GM23338 (cell line): ENCODE measurements at regions not wholly inside any gene's neighbourhood (a gene's known extent, or its start where the extent isn't known, plus 50 kb on each side); places are given as distances from the start of the nearest gene placed in this dataset.

Experiments used
- ATAC-seq: fragments of 200-7000 bp; cut with Tn5 transposase; 3 replicates; pipeline ENCODE4 v1.9.1; 2020
- DNase-seq: peaks from one replicate; pipeline ENCODE4 v3.0.0-alpha.2; 2015; ENCODE audit warnings: low spot score
- H2AFZ ChIP-seq: fragments of 200-600 bp; sonication (generic); 2 replicates; pipeline ENCODE4 v1.8.0; 2016; ENCODE audit warnings: antibody characterized with exemption, mild to moderate bottlenecking, moderate library complexity
- H3F3A ChIP-seq: fragments of 200-600 bp; sonication (generic); replicated peaks from 2 replicates; pipeline ENCODE4 v1.8.0; 2017; ENCODE audit warnings: antibody characterized with exemption, mixed run types, low read depth
- H3K27ac ChIP-seq: fragments of 200-600 bp; sonication (generic); 2 replicates; pipeline ENCODE4 v1.6.1; 2016; ENCODE audit warnings: low read depth
- H3K27me3 ChIP-seq: fragments of 200-600 bp; sonication (generic); 2 replicates; pipeline ENCODE4 v1.8.0; 2016; ENCODE audit warnings: mild to moderate bottlenecking, mixed run types, moderate library complexity; ENCODE audit not compliant: insufficient read depth
- H3K36me3 ChIP-seq: fragments of 200-600 bp; sonication (generic); 2 replicates; pipeline ENCODE4 v1.8.0; 2016; ENCODE audit warnings: mild to moderate bottlenecking; ENCODE audit not compliant: insufficient read depth
- H3K4me1 ChIP-seq: fragments of 200-600 bp; sonication (generic); 2 replicates; pipeline ENCODE4 v1.8.0; 2016; ENCODE audit warnings: mild to moderate bottlenecking, moderate library complexity; ENCODE audit not compliant: insufficient read depth
- H3K4me2 ChIP-seq: fragments of 200-600 bp; sonication (generic); 2 replicates; pipeline ENCODE4 v1.7.1; 2017; ENCODE audit warnings: mixed run types
- H3K4me3 ChIP-seq: fragments of 200-600 bp; sonication (generic); 2 replicates; pipeline ENCODE4 v1.6.1; 2016; ENCODE audit warnings: mixed run types
- H3K79me2 ChIP-seq: fragments of 200-600 bp; sonication (generic); replicated peaks from 2 replicates; pipeline ENCODE4 v1.8.0; 2017; ENCODE audit warnings: mild to moderate bottlenecking; ENCODE audit not compliant: insufficient read depth
- H3K9me2 ChIP-seq: fragments of 200-600 bp; sonication (generic); 2 replicates; pipeline ENCODE4 v1.8.0; 2017; ENCODE audit not compliant: insufficient read depth
- H4K20me1 ChIP-seq: fragments of 200-600 bp; sonication (generic); replicated peaks from 2 replicates; pipeline ENCODE4 v1.8.0; 2017; ENCODE audit warnings: mild to moderate bottlenecking; ENCODE audit not compliant: insufficient read depth
- H3K27ac Mint-ChIP-seq: 2 replicates; pipeline ENCODE4 v1.8.0; 2020; ENCODE audit warnings: inconsistent platforms, mild to moderate bottlenecking, moderate library complexity, mixed read lengths
- H3K27me3 Mint-ChIP-seq: 3 replicates; pipeline ENCODE4 v1.8.0; 2022; ENCODE audit warnings: low read depth, mild to moderate bottlenecking, moderate library complexity, mixed read lengths, inconsistent platforms; ENCODE audit not compliant: insufficient read depth, poor library complexity
- H3K36me3 Mint-ChIP-seq: 3 replicates; pipeline ENCODE4 v1.8.0; 2021; ENCODE audit warnings: low read depth, mild to moderate bottlenecking, inconsistent platforms, moderate library complexity, mixed read lengths
- H3K4me1 Mint-ChIP-seq: 3 replicates; pipeline ENCODE4 v1.8.0; 2020; ENCODE audit warnings: mild to moderate bottlenecking, inconsistent platforms, mixed read lengths
- H3K4me3 Mint-ChIP-seq: 3 replicates; pipeline ENCODE4 v1.8.0; 2021; ENCODE audit warnings: moderate library complexity, mild to moderate bottlenecking, inconsistent platforms, mixed read lengths
- H3K9me3 Mint-ChIP-seq: 3 replicates; pipeline ENCODE4 v1.8.0; 2020; ENCODE audit warnings: moderate library complexity, mild to moderate bottlenecking, inconsistent platforms, mixed read lengths
- CREB1 ChIP-seq: fragments of 250-450 bp; sonication (Bioruptor Pico); IDR thresholded peaks from 2 replicates; pipeline ENCODE4 v1.5.0; 2020; ENCODE audit warnings: low read depth, mild to moderate bottlenecking, moderate library complexity
- CTCF ChIP-seq, 2 experiments: fragments of 200-600 bp in 1 of 2; sonication (generic) in 1 of 2; conservative IDR thresholded peaks; 2 replicates each; pipeline versions ENCODE4 v1.5.1 to v1.6.1; 2016 to 2017; ENCODE audit warnings: antibody characterized with exemption in 2 of 2, low read depth in 2 of 2, mild to moderate bottlenecking in 2 of 2, moderate library complexity in 1 of 2
- EZH2 ChIP-seq: fragments of 200-600 bp; sonication (generic); IDR thresholded peaks from one replicate; pipeline ENCODE4 v1.8.0; 2017; ENCODE audit warnings: antibody characterized with exemption, mild to moderate bottlenecking, low read depth; ENCODE audit not compliant: unreplicated experiment
- JUNB ChIP-seq: IDR thresholded peaks from one replicate; pipeline ENCODE4 v1.6.1; 2016; ENCODE audit warnings: antibody characterized with exemption; ENCODE audit not compliant: unreplicated experiment
- NANOG ChIP-seq: IDR thresholded peaks from 2 replicates; pipeline ENCODE4 v1.6.1; 2016; ENCODE audit warnings: antibody characterized with exemption, borderline replicate concordance
- POLR2AphosphoS5 ChIP-seq: IDR thresholded peaks from 2 replicates; pipeline ENCODE4 v1.6.1; 2016; ENCODE audit warnings: antibody characterized with exemption, low read depth
- REST ChIP-seq: IDR thresholded peaks from one replicate; pipeline ENCODE4 v1.6.1; 2018; ENCODE audit warnings: antibody characterized with exemption; ENCODE audit not compliant: unreplicated experiment
- STAT1 ChIP-seq: IDR thresholded peaks from one replicate; pipeline ENCODE4 v1.6.1; 2016; ENCODE audit warnings: antibody characterized with exemption; ENCODE audit not compliant: unreplicated experiment
- ZNF114 ChIP-seq: fragments of 250-450 bp; sonication (Bioruptor Pico); IDR thresholded peaks from 2 replicates; pipeline ENCODE4 v1.5.0; 2020; ENCODE audit warnings: mild to moderate bottlenecking, moderate library complexity
- ZNF331 ChIP-seq: fragments of 250-450 bp; sonication (Bioruptor Pico); IDR thresholded peaks from 2 replicates; pipeline ENCODE4 v1.5.0; 2020; ENCODE audit warnings: low read depth, mild to moderate bottlenecking, moderate library complexity

GRCh38 chr3:132907293-132907692 lies 130.9 kb upstream of the TMEM108 start:
- Histone ChIP-seq H3K4me3 (no peak overlapping the region), H3F3A (no peaks in the 10 kb centered on the region), H3K9me2 (no peaks in the 10 kb centered on the region), H3K4me1 (no peaks in the 10 kb centered on the region), H2AFZ (no peak overlapping the region), H4K20me1 (no peaks in the 10 kb centered on the region), H3K27ac (no peak overlapping the region), H3K36me3 (no peaks in the 10 kb centered on the region), H3K4me2 (no peak overlapping the region), H3K27me3 (no peaks in the 10 kb centered on the region), H3K79me2 (no peaks in the 10 kb centered on the region)
- ATAC-seq (no peak), DNase-seq (no peak)
- H3K27ac Mint-ChIP-seq: no peak overlapping the region
- no peaks in the 10 kb centered on the region for H3K36me3 Mint-ChIP-seq
- H3K9me3 Mint-ChIP-seq: no peaks in the 10 kb centered on the region
- TF ChIP-seq CREB1 (CRISPR knock-in tag): no peak
- TF ChIP-seq STAT1: no peak
- no peak for TF ChIP-seq REST
- TF ChIP-seq NANOG: no peak
- TF ChIP-seq ZNF331 (CRISPR knock-in tag): no peak
- no peak for TF ChIP-seq ZNF114 (CRISPR knock-in tag)
- TF ChIP-seq CTCF (conservative IDR thresholded peaks at IDR 0.05; ENCODE audit: low read depth in 2 of 2): no peak
- TF ChIP-seq JUNB: no peak
- TF ChIP-seq EZH2: no peak
- TF ChIP-seq POLR2AphosphoS5: no peak
- H3K4me3 Mint-ChIP-seq: no peak overlapping the region
- no peaks in the 10 kb centered on the region for H3K27me3 Mint-ChIP-seq
- H3K4me1 Mint-ChIP-seq: no peaks in the 10 kb centered on the region

GRCh38 chr3:132900481-132900880 lies 137.7 kb upstream of the TMEM108 start:
- Histone ChIP-seq H3K4me2 (no peak overlapping the region), H3K36me3 (no peaks in the 10 kb centered on the region), H3K27ac (no peak overlapping the region), H3F3A (no peaks in the 10 kb centered on the region), H3K9me2 (no peaks in the 10 kb centered on the region), H3K4me3 (no peak overlapping the region), H3K27me3 (no peaks in the 10 kb centered on the region), H4K20me1 (no peaks in the 10 kb centered on the region), H3K79me2 (no peaks in the 10 kb centered on the region), H3K4me1 (no peaks in the 10 kb centered on the region), H2AFZ (no peak overlapping the region)
- no peak overlapping the region for H3K27ac Mint-ChIP-seq
- H3K9me3 Mint-ChIP-seq: no peaks in the 10 kb centered on the region
- no peak for DNase-seq
- no peaks in the 10 kb centered on the region for H3K36me3 Mint-ChIP-seq
- H3K4me3 Mint-ChIP-seq: no peak overlapping the region
- no peak for ATAC-seq
- H3K4me1 Mint-ChIP-seq: no peaks in the 10 kb centered on the region
- no peaks in the 10 kb centered on the region for H3K27me3 Mint-ChIP-seq
- no peak for TF ChIP-seq NANOG
- no peak for TF ChIP-seq CTCF (conservative IDR thresholded peaks at IDR 0.05; ENCODE audit: low read depth in 2 of 2)
- no peak for TF ChIP-seq JUNB
